ENCODE measurements at regions not wholly inside any gene's neighbourhood (a gene's known extent, or its start where the extent isn't known, plus 50 kb on each side); places are given as distances from the start of the nearest gene placed in this dataset.
"Not testable (repeated sequence)": the region's sequence is repeated elsewhere in the genome, so short reads cannot be mapped to it uniquely, and the experiment has no call there.

DNA sequence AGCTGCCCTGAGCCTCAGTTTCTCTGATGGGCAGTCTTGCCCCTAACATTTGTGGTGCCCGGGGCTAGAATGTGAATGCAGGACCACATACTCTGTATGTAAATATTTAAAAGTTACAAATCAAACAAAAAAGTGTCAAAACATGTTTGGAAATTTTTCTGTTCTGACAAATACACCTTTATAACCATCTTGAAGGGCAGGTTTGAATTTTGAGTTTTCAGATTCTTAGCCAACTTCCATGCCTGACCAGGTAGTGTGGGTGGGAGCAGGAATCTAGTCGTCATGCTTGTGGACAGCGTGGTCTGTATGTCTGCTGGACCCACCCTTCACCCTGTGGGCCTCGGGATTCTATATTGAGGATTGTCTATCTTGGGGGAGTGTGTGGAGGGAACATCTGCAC, 325.1 kb downstream of the SOX4 start:
- DNase-seq, result no peak

DNA sequence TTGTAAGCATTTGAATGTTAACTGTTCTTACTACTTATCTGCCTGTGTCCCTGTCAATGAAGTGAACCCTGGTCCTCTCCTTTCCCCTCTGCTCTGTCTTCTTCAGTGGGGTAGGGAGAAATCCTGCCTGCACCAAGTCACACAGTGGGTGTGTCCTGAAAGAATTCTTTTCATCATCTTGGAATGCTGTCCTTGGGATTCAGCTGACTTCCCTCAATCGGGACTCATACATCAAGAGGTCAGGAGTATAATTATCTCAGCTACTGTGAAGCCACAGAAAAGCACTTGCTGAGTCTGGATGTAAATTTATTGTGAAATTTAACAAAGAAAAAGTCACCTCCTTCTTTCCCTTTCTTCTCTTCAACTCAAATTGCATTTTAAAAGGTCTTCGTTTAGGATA, 328.5 kb downstream of the SOX4 start:
- DNase-seq, result no peak

DNA sequence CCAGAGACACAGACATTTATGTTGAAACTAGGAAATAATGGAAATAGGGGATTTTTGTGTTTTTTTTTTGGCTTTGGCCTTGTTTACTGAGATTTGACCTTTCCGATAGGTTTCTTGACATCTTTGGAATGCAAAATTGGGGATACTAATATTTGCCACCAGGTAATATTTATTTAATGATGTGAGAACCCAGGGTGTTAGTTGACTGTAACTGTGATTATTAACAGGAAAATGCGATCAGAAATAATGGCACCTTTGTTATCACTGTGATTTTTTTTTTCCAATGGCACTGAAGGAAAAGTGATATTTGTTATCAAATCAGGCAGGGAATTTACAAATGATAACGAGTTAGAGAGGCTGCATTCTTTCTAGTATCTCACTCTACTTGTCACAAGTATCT, 330.5 kb downstream of the SOX4 start:
- DNase-seq, result no peak

DNA sequence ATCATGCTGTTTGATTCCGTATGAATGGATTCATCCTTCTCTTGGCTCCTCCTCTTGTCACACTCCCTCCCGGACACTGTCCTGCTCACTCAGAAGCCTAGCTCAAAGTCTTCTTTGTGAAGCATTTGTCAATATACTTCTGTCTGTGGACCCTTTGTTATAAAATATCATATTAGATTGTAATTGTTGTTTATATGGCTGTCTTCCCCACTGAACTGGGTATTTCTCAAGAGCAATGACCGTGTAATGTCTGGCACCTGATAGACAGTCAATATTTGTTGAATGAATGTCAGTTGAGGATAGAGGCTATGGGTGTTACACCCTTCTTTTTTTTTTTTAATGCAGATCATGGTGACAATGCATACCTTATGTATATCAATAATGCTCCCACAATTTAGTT, 335.3 kb downstream of the SOX4 start:
- DNase-seq, result no peak

DNA sequence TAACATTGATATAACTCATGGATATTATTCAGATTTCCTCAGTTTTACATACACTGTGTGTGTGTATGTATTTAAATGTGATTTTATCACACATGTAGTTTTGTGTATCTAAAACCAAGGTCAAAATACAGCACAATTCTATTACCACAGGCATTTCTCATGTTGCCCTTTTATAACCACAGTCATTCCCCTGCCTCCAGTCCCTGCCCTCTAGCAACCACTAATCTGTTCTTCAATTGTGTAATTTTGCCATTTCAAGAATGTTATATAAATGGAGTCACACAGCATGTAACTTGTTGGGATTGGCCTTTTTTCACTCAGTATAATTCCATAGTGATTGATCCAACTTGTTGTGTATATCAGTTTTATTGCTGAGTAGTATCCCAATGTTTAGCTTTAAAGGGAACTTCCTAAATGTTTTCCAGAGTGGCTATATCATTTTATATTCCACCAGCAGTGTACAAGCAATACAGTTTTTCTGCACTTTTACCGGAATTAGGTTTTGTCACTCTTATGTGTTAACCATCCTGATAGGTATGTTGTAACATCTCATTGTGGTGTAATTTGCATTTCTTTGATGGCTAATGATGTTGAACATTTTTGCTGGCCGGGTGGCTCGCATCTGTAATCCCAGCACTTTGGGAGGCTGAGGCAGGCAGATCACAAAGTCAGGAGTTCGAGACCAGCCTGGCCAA, 338.2 kb downstream of the SOX4 start:
- no peak for DNase-seq

DNA sequence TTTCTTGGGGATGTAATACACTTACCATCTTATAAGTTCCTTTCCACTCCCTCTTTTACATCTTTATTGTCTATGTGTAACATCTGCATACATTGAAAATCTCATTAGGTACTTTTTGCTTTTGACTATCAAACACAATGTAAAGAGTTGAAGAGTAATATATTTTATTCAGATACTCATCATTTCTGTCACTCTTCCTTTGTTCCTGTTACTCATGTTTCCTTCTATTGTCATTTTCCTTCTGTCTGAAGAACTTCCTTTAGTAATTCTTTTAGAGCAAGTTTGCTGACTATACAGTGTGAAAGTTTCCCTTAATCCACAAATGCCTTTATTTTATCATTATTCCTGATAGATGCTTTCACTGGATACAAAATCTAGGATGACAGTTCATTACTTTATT, 339.8 kb downstream of the SOX4 start:
- no peak for DNase-seq

DNA sequence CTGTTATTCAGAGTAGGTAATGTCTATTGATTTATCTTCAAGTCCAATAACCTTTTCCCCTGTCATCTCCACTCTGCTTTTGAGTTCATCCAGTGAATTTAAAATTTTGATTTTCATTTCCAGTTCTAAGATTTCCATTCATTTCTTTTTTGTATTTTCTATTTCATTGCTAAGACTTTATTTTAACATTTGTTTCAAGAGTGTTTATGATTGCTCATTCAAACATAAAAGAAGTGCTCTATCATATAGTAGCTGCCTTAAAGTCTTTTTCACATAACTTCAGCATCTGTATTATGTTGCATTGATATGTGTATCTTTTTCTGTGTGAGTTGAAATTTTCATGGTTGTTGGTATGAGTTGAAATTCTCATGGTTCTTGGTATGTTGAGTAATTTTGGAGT, 341.6 kb downstream of the SOX4 start:
- DNase-seq, result no peak

DNA sequence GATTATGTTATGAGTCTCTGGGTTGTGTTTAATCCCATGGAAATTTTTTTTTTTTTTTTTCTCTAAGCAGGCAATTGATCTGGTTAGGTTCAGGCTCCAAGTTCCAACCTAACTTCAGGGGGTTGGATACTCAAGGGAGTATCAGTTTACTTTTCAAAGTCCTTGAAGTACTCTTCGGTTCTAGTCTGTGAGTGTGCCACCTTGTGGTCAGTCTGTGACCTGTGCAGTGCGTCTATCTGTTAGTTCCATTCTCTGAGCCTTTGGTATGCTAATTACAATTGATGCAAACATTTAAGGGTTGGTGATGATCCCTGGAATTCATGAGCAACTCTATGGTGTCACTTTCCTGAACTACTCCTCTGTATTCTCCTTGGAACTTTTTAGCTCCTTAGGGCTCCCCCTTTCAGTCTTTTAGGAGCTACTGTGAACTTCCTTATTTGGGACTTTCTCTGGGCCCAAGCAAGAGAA, 342.0 kb downstream of the SOX4 start:
- DNase-seq, result no peak

DNA sequence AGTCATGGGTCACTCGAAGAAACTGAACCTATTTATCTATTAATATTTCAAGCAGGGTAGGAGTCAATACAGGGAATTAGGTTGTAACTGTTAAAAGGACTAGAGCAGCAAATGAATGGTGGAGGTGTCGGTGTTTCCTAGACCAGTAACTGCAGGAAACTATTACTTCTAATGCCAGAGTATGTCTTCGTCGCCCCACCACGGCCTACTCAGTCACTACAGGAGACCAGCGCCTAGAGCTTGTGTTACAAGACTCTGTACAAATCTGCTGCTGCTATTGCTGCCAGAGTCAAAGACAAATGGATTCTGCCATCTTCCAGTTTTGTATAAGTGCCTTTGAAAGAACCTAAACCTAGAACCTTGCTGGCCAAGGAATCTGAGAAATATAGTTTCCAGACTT, 343.9 kb downstream of the SOX4 start:
- DNase-seq, result no peak

DNA sequence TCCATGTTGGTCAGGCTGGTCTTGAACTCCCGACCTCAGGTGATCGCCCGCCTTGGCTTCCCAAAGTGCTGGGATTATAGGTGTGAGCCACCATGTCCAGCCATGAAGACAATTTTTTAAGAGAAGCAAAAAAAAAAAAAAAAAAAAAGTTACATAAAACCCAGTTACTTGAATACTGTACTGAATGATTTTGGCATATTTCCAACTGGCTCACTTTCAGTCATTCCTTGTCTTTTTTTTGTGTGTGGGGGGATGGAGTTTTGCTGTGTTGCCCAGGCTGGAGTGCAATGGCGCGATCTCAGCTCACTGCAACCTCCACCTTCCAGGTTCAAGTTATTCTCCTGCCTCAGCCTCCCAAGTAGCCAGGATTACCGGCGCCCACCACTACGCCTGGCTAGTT, 345.5 kb downstream of the SOX4 start:
- not testable (repeated sequence) for DNase-seq

DNA sequence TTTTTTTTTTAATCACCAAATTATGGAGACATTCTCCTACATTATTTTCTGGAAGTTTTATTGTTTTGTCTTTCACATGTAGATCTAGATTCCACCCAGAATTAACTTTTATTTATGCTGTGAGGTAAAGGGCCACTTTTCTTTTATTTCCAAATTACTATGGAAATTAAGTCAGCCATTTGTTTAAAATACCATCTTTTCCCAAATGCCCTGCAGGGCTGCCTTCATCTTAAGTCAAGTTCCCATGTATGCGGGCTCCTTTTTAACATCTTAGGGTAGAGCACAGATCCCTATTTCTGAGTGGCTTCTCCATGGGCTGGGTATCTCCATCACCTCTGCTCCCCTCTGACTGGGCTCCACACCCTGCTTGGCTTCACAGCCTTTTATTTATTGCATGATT, 348.4 kb downstream of the SOX4 start:
- DNase-seq, result no peak

DNA sequence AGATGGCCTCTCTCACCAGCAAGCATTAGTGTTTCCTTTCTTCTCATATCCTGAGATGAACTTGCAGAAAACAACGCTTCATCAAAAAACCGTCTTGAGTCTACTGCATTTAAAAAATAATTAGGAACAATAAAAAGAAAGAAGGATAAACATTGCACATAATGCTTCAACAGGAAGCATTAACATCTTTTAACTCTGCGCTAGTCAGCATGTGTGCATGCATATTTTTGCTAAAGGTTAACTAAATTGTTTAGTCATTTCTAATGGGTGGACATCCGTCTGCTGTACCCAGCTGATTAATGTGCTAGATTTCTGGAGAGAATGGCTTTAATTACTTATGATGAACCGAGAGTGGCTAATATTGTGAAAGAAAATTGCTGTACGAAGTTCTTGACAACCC, 349.3 kb downstream of the SOX4 start:
- no peak for DNase-seq

DNA sequence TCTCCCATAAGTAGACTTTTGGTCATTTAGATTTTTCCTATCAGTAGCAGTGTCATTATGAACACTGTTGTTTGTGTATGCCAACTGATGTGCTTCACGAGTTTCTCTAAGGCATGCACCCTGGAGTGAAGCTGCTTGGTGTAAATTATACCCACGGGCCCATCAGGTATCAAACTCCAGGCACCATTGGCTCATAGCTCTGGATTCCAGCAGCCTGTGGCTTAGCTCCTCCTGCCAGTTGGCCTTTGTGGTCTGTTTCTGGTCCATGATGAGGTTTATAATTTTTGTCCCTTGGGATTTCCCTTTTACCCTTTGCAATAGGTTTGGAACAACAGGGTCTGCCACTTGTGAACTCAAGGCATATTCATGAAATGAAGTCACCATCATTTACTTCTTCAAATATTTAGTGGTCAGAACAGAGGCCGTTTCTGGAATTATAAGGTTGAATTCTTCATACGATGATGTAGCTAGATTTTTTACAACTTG, 350.5 kb downstream of the PRL start:
- no peak for DNase-seq

DNA sequence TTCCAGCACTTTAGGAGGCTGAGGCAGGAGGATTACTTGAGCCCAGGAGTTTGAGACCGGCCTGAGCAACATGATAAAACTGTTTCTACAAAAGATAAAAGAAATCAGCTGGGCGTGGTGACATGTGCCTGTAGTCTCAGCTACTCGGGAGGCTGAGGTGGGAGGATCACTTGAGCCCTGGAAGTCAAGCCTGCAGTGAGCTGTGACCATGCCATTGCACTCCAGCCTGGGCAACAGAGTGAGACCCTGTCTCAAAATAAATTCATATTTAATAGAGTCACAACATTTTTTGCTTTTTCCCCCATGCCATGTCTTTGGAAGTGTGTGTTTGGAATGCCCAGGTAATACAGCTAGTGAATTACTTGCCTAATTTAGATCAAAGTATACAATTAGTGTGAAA, 349.6 kb downstream of the PRL start:
- not testable (repeated sequence) for DNase-seq

DNA sequence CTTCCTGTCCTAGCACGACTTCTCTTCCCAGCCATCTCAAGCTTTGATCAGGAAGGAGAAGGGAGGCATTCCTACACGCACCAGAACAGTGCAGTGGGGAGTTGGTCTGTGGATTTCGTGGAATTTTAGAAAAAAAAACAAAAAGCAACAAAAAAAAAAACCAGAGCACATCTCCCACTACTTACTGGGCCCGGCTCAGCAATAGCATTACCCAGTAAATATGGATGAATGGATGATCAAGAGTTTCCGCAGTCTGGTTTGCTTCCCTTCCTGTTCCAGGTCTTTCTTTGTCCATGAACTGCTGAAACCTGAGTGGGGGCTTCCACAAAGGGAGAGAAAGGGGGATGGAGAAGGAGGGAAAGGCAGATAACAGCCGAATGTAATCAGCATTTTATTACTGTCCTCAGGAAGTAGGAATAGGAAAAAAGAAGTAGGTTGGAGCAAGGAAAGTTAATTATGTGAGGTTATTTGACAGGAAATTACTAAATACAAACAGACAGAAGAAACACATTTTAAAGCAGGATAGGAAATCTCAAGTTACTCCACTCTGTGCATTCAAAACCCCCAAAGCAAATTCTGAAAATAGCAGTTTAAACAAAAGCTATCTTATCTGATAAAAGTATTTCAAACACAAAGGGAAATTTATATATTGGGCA, 349.0 kb downstream of the PRL start:
- no peak for DNase-seq

DNA sequence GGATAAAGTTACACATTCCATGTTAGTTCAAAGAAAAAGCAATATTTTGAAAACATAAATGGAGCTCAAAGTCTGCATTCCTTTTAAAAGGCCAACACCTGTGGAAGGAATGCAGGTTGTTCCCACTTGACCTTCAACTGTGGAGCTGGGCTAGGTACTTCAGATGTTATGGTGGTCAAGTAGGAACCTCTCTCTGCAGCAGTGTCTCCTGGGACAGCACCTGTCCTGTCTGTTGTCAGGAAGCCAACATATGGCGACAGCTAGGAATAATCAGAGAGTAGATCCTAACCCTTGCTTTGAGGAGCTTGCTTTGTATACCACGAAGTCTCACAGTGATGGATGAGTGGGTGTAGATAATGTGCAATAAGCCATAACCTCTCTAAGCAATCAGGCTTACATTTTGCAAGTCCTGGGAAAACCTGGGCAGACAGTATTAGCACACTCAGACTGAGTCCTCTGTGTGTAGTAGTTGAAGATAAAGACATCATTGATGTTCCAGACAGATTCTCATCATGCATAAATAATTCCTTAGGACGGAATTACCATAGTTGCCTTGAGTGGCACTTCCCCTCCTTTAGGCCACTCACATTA, 347.5 kb downstream of the PRL start:
- no peak for DNase-seq

DNA sequence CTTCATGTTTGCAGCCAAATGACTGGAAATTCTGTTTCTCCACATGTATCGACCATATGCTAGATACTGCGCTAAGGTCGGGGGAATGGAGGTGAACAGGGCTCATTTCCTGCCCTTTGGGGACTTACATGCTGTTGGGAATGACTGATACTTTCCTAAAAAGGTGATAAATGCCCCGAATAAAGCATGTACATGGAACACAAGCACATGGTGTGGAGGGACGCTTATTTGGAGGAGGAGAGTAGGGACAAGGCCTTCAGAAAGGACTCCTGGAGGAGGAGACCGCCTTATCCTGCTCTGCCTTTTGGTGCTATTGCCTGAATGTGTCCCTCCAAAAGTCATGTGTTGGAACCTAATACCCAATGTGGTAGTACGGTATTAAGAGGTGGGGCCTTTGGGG, 344.5 kb downstream of the PRL start:
- no peak for DNase-seq

DNA sequence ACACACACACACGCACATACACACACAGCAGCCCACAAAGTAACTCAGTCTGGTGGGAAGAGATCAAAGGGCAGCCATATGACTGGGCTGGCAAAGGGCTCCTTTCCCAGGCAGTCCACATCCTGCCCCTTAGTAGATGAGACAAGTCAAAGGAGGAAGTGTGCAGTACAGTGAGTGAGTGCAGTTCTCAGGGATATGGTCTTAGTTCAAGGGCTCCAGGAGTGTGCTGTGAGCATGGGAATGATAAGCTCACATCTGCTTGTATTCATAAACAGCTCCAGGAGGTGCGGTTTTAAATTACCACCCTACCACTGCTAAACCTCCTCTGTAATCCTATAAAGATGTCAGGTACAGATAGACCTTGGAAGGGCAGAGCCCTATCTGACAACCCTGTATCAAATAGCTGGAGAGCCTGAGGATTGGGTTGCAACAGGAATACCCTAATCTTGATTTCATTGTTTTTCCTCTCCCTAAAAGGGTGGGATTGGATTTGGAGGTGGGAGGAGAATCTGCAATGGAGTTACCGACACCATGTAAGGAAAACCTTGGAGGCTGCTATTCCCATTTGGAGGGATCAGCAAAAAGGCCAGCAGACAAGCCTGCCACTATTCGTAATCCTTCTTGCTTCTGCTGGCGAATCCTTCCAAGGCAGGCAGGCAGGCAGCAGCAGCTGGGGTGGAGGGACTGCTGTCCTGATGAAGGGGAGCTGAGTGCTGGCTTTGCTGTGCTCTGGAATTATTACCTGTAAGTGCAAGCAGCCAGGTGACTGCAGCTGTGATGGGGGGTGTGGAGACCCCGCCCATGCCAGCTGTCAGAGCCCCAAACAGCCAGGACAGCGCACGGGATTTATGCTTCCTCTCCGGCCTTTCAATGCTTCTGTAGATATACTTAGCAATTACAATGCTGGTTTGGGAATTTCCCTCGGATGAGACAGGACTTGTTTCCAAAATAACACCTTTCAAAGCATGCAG, 342.7 kb downstream of the PRL start:
- DNase-seq, result no peak

DNA sequence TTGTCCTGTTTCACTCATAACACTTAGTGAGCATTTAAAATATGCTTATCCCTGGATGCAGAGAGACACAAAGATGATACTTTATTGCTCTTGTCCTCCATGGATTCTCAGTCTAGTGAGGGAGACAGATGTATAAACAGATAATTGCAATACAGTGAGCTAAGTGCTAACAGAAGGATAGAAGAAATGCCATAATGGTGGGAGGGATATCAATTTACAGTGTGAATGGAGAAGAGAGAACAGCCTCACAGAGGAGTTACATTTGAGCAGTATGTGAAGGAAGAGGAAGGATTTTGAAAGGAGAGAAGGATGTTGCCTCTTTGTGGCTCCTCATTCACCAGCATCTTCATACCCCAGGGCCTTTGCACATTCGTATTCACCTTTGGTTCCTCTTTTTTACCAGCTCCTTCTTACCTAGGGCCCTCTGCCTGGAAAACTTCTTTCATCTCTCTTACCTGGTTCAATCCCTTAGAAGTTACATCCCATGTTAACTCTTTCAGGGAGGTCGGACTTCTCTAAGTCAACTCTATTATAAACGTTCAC, 341.7 kb downstream of the PRL start:
- DNase-seq, result no peak

DNA sequence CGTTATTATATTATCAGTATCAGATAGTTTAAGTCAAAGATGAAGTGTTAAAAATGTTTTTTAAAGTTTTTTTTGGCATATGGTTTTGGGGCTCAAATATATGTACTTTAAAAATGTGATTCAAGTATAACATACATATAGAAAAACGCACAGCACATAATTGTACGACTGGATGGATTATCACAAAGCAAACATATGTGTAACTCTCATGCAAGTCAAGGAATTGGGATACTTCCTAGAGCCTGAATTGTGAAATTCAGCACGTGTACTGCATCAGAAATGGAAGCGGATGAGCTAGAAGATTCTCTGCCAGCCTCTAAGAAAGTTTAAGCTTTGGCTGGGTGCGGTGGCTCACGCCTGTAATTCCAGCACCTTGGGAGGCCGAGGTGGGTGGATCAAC, 340.9 kb downstream of the PRL start:
- DNase-seq, result no peak

DNA sequence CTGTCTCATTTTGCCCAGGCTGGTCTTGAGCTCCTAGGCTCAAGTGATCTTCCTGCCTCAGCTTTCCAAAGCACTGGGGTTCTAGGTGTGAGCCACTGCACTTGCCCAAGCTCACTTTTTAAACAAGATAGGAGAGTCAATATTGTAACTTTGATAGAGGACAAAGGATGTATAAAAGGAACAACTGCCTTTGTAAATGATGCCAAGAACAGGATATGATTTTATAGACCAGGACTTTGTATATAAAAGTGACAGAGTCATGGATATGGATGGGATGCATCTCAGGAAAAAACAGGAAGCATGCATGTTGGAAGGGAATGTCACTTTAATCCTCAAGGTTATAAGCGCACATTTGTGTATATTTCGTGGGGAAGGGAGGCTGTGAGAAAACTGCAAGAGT, 338.4 kb downstream of the PRL start:
- DNase-seq, result no peak

DNA sequence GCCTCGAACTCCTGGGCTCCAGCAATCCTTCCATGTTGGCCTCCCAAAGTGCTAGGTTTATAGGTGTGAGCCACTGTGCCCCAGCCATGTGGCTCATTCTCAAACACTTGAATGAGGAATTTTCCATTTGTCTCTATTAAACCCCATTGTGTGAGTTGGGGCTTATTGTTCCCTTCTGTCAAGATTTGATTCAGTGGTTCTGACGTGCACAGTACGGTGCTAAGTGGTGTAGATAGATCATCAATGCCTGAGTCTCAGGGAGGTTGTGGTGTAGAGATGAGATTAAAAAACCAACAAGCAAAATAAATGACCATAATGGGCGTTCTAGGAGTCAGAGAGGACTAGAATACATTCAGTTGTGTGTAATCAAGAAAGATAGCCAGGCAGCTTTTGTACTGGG, 335.6 kb downstream of the PRL start:
- no peak for DNase-seq

Data from skin of body (tissue), 1 donor.